Panc1 (cell line): ENCODE measurements at regions not wholly inside any gene's neighbourhood (a gene's known extent, or its start where the extent isn't known, plus 50 kb on each side); places are given as distances from the start of the nearest gene placed in this dataset.

Experiments used
- ATAC-seq: fragments of 200-7000 bp; cut with Tn5 transposase; 2 replicates; pipeline ENCODE4 v1.9.1; 2020; ENCODE audit warnings: mild to moderate bottlenecking, moderate library complexity
- BruUV-seq: library from RNA; stranded (reverse); fragments of 400-500 nt; replicated peaks from 2 replicates; lab custom pipeline; 2021; lab: Mats Ljungman, UMichigan
- CTCF ChIA-PET: fragments of 300-600 bp; sonication (Branson Sonifier 250); formaldehyde crosslinking; loops from one replicate; lab custom pipeline; 2022; ENCODE audit warnings: antibody characterized with exemption; lab: Charles Lee
- POLR2A ChIA-PET: fragments of 300-600 bp; sonication (Branson Sonifier 250); formaldehyde crosslinking; loops from one replicate; lab custom pipeline; 2022; ENCODE audit warnings: antibody characterized with exemption; lab: Charles Lee
- DNase-seq: peaks from one replicate; pipeline ENCODE4 v3.0.0-alpha.2; 2010; ENCODE audit warnings: low read depth, low spot score
- H3K27ac ChIP-seq: 2 replicates; pipeline ENCODE4 v1.5.1; 2011; ENCODE audit warnings: mild to moderate bottlenecking, low read length, inconsistent platforms
- H3K27me3 ChIP-seq: fragments of 200-500 bp; sonication (Bioruptor generic); 2 replicates; pipeline ENCODE4 v1.6.0; 2014; ENCODE audit warnings: low read length, inconsistent platforms; ENCODE audit not compliant: control insufficient read depth, insufficient read depth
- H3K36me3 ChIP-seq: fragments of 200-500 bp; sonication (Bioruptor generic); 2 replicates; pipeline ENCODE4 v1.5.1; 2014; ENCODE audit warnings: inconsistent platforms, mild to moderate bottlenecking, low read length, moderate library complexity; ENCODE audit not compliant: control insufficient read depth, insufficient read depth
- H3K4me1 ChIP-seq: 2 replicates; pipeline ENCODE4 v1.5.1; 2011; ENCODE audit warnings: inconsistent platforms, mild to moderate bottlenecking, low read length, moderate library complexity; ENCODE audit not compliant: control insufficient read depth, insufficient read depth
- H3K4me3 ChIP-seq, 2 experiments: 2 replicates each; pipeline ENCODE4 v1.5.1; 2011 to 2012; ENCODE audit warnings: low read depth in 2 of 2, low read length in 2 of 2, mild to moderate bottlenecking in 2 of 2, inconsistent platforms in 1 of 2, moderate library complexity in 1 of 2
- H3K9me3 ChIP-seq: fragments of 200-500 bp; sonication (Bioruptor generic); 2 replicates; pipeline ENCODE4 v1.5.1; 2014; ENCODE audit warnings: low read depth, mild to moderate bottlenecking, inconsistent platforms, low read length, moderate library complexity; ENCODE audit not compliant: control insufficient read depth, insufficient read depth
- POLR2AphosphoS5 ChIP-seq: IDR thresholded peaks from 2 replicates; pipeline ENCODE4 v1.6.1; 2012; ENCODE audit warnings: mild to moderate bottlenecking, low read depth, low read length, moderate library complexity
- SIN3A ChIP-seq: IDR thresholded peaks from 2 replicates; pipeline ENCODE4 v1.6.1; 2012; ENCODE audit warnings: low read depth, mild to moderate bottlenecking, low read length, moderate library complexity, borderline replicate concordance; ENCODE audit not compliant: insufficient read depth
- TCF7L2 ChIP-seq: IDR thresholded peaks from 2 replicates; pipeline ENCODE4 v1.6.1; 2011; ENCODE audit warnings: mild to moderate bottlenecking, low read depth, low read length, inconsistent platforms
- in situ Hi-C: cut with HindIII; loops from 2 replicates; pipeline ENCODE4 v1.10.0; 2016; ENCODE audit warnings: low sequenced_read_pairs, low pct_unique_long_range_greater_than_20kb
- intact Hi-C: fragments of 100-400 bp; cut with micrococcal nuclease; formaldehyde crosslinking; loops from one replicate; pipeline ENCODE4 v1.10.0; 2022; ENCODE audit not compliant: unreplicated experiment
- TF ChIP-seq, protein P1 (sequence below): fragments of 450-650 bp; IDR thresholded peaks from 2 replicates; pipeline ENCODE4 v1.5.1; 2017; ENCODE audit warnings: mild to moderate bottlenecking
- TF ChIP-seq, protein P2 (sequence below), 2 experiments: IDR thresholded peaks; 2 replicates each; pipeline ENCODE4 v1.6.1; 2011 to 2012; ENCODE audit warnings: low read depth in 2 of 2, control low read depth in 1 of 2, low read length in 1 of 2, mild to moderate bottlenecking in 1 of 2, moderate library complexity in 1 of 2; ENCODE audit not compliant: insufficient read depth in 1 of 2

DNA sequence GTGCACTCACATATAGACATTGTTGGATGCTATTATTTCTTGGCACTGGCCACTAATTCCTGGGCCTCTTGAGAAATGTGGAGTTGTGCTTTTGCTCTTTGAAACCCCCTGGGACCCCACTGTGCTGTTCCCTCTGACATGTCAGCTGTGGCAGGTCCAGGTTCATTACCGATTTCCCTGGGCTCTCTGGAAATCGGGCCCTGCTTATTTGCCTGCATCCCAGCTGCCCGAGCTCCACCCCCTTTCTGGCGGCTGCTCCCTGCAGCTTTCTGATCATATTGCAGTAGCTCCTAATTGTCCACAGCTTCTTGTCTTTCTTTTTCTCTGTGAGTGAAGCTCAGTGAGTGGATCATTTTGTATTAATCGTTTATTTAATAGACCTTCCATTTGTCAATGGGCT lies 183.7 kb upstream of the FAM78B start:
- intact Hi-C loops (no loop called here), in situ Hi-C loops (no loop called here)
- BruUV-seq, result no TSS peak
- Histone ChIP-seq H3K9me3 (no peaks in the 10 kb centered on the region), H3K27ac (no peak overlapping the region), H3K27me3 (no peaks in the 10 kb centered on the region), H3K4me3 (no peak overlapping the region), H3K36me3 (no peaks in the 10 kb centered on the region), H3K4me1 (no peaks in the 10 kb centered on the region)
- ChIA-PET CTCF (no interaction called here), POLR2A (no interaction called here)
- no peak for DNase-seq
- ATAC-seq, result no peak
- TF ChIP-seq, protein P1, sequence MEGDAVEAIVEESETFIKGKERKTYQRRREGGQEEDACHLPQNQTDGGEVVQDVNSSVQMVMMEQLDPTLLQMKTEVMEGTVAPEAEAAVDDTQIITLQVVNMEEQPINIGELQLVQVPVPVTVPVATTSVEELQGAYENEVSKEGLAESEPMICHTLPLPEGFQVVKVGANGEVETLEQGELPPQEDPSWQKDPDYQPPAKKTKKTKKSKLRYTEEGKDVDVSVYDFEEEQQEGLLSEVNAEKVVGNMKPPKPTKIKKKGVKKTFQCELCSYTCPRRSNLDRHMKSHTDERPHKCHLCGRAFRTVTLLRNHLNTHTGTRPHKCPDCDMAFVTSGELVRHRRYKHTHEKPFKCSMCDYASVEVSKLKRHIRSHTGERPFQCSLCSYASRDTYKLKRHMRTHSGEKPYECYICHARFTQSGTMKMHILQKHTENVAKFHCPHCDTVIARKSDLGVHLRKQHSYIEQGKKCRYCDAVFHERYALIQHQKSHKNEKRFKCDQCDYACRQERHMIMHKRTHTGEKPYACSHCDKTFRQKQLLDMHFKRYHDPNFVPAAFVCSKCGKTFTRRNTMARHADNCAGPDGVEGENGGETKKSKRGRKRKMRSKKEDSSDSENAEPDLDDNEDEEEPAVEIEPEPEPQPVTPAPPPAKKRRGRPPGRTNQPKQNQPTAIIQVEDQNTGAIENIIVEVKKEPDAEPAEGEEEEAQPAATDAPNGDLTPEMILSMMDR, result no peak
- TF ChIP-seq, protein P2, sequence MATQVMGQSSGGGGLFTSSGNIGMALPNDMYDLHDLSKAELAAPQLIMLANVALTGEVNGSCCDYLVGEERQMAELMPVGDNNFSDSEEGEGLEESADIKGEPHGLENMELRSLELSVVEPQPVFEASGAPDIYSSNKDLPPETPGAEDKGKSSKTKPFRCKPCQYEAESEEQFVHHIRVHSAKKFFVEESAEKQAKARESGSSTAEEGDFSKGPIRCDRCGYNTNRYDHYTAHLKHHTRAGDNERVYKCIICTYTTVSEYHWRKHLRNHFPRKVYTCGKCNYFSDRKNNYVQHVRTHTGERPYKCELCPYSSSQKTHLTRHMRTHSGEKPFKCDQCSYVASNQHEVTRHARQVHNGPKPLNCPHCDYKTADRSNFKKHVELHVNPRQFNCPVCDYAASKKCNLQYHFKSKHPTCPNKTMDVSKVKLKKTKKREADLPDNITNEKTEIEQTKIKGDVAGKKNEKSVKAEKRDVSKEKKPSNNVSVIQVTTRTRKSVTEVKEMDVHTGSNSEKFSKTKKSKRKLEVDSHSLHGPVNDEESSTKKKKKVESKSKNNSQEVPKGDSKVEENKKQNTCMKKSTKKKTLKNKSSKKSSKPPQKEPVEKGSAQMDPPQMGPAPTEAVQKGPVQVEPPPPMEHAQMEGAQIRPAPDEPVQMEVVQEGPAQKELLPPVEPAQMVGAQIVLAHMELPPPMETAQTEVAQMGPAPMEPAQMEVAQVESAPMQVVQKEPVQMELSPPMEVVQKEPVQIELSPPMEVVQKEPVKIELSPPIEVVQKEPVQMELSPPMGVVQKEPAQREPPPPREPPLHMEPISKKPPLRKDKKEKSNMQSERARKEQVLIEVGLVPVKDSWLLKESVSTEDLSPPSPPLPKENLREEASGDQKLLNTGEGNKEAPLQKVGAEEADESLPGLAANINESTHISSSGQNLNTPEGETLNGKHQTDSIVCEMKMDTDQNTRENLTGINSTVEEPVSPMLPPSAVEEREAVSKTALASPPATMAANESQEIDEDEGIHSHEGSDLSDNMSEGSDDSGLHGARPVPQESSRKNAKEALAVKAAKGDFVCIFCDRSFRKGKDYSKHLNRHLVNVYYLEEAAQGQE (IDR thresholded peaks at IDR 0.05; ENCODE audit: insufficient read depth in 1 of 2, low read depth in 2 of 2, low read length in 1 of 2), result no peak

DNA sequence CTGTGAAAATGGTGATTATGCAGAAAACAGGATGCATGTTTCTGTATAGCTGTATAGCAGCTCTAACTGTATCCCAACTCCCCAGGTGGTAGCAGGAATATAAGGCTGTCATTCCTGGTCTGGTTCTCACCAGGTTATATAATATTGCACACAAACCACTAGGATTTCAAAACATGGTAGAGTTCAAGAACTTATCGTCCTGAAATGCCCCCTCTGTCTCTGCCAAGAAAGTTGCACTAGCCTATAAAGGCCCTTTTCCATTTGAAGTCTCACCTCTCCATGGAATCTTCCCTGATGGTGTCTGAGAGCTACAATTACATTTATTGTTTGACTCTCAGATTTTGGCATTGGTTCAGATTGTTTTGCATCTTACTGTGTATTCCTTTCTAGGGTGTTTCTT lies 184.9 kb upstream of the FAM78B start:
- ChIA-PET POLR2A (interaction anchor here (0.7 kb wide), 1 partner anchor 1197 kb away, joined by 12 read pairs; no protein-coding TSS in a partner anchor), CTCF (no interaction called here)
- Histone ChIP-seq H3K4me1 (no peaks in the 10 kb centered on the region), H3K27ac (no peak overlapping the region), H3K9me3 (no peaks in the 10 kb centered on the region), H3K4me3 (no peak overlapping the region), H3K27me3 (no peaks in the 10 kb centered on the region), H3K36me3 (no peaks in the 10 kb centered on the region)
- in situ Hi-C loops (no loop called here), intact Hi-C loops (no loop called here)
- DNase-seq (no peak), ATAC-seq (no peak)
- TF ChIP-seq, protein P2 (IDR thresholded peaks at IDR 0.05; ENCODE audit: insufficient read depth in 1 of 2, low read depth in 2 of 2, low read length in 1 of 2), result no peak
- TF ChIP-seq SIN3A (no peak), TCF7L2 (no peak), POLR2AphosphoS5 (no peak)
- TF ChIP-seq, protein P1, result no peak
- no TSS peak for BruUV-seq
